ENCODE measurements at regions not wholly inside any gene's neighbourhood (a gene's known extent, or its start where the extent isn't known, plus 50 kb on each side); places are given as distances from the start of the nearest gene placed in this dataset.
"Not testable (repeated sequence)": the region's sequence is repeated elsewhere in the genome, so short reads cannot be mapped to it uniquely, and the experiment has no call there.

GRCh38 chr6:17218023-17218748, 63.0 kb upstream of the RBM24 start:
- Histone ChIP-seq H3K4me1 (ENCODE audit: insufficient read depth, low read length) (no peaks in the 10 kb centered on the region), H3K9ac (ENCODE audit: low read depth, low read length) (no peak overlapping the region), H3K36me3 (ENCODE audit: insufficient read depth, low read length) (no peaks in the 10 kb centered on the region), H3K9me3 (ENCODE audit: control insufficient read depth, insufficient read depth, low read length) (peaks cover 2% of the 10 kb centered on the region; the same call in 1 of the 2 replicates)

- H3K4me1 ChIP-seq (ENCODE audit: insufficient read depth, low read length): no peaks in the 10 kb centered on the region
- H3K9ac ChIP-seq (ENCODE audit: low read depth, low read length): no peak overlapping the region
- H3K36me3 ChIP-seq (ENCODE audit: insufficient read depth, low read length): no peaks in the 10 kb centered on the region
- peaks cover 2% of the 10 kb centered on the region; the same call in 1 of the 2 replicates for H3K9me3 ChIP-seq (ENCODE audit: control insufficient read depth, insufficient read depth, low read length)
These were observed 62.4 kb upstream of the RBM24 start for GRCh38 chr6:17218749-17219093.

- H3K4me1 ChIP-seq (ENCODE audit: insufficient read depth, low read length): no peaks in the 10 kb centered on the region
- peaks cover 2% of the 10 kb centered on the region; the same call in 1 of the 2 replicates for H3K9me3 ChIP-seq (ENCODE audit: control insufficient read depth, insufficient read depth, low read length)
- no peaks in the 10 kb centered on the region for H3K36me3 ChIP-seq (ENCODE audit: insufficient read depth, low read length)
- no peak overlapping the region for H3K9ac ChIP-seq (ENCODE audit: low read depth, low read length)
These were observed 62.1 kb upstream of the RBM24 start for GRCh38 chr6:17219098-17219497.

GRCh38 chr6:17220040-17220910, 60.9 kb upstream of the RBM24 start:
- no peaks in the 10 kb centered on the region for H3K4me1 ChIP-seq (ENCODE audit: insufficient read depth, low read length)
- H3K9ac ChIP-seq (ENCODE audit: low read depth, low read length): no peak overlapping the region
- H3K36me3 ChIP-seq (ENCODE audit: insufficient read depth, low read length): no peaks in the 10 kb centered on the region
- peaks cover 2% of the 10 kb centered on the region; the same call in 1 of the 2 replicates for H3K9me3 ChIP-seq (ENCODE audit: control insufficient read depth, insufficient read depth, low read length)

- no peaks in the 10 kb centered on the region for H3K36me3 ChIP-seq (ENCODE audit: insufficient read depth, low read length)
These were observed 57.1 kb upstream of the RBM24 start for GRCh38 chr6:17224056-17224455.

DNA sequence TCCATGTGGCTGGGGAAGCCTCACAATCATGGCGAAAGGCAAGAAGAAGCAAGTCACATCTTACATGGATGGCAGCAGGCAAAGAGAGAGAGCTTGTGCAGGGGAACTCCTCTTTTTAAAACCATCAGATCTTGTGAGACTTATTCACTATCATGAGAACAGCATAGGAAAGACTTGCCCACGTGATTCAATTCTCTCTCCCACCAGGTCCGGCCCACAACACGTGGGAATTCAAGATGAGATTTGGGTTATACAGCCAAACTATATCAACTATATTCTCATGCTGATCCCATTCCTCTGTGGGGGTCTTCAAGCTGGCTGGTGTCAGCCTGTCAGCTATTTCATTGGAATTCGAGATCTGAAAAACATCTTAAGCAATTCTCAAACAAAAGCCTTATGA, 56.7 kb upstream of the RBM24 start:
- H3K9me3 ChIP-seq (ENCODE audit: control insufficient read depth, insufficient read depth, low read length); H3K9ac ChIP-seq (ENCODE audit: low read depth, low read length); H3K4me1 ChIP-seq (ENCODE audit: insufficient read depth, low read length); H3K36me3 ChIP-seq (ENCODE audit: insufficient read depth, low read length): not testable (repeated sequence)

More at GRCh38 chr6:17224056-17224455, 57.1 kb upstream of the RBM24 start:
- H3K9ac ChIP-seq (ENCODE audit: low read depth, low read length): no peak overlapping the region
- no peaks in the 10 kb centered on the region; the same call in 1 of the 2 replicates for H3K9me3 ChIP-seq (ENCODE audit: control insufficient read depth, insufficient read depth, low read length)
- no peaks in the 10 kb centered on the region for H3K4me1 ChIP-seq (ENCODE audit: insufficient read depth, low read length)

- Histone ChIP-seq H3K9ac (ENCODE audit: low read depth, low read length) (no peak overlapping the region), H3K9me3 (ENCODE audit: control insufficient read depth, insufficient read depth, low read length) (no peaks in the 10 kb centered on the region; the same call in 1 of the 2 replicates), H3K36me3 (ENCODE audit: insufficient read depth, low read length) (no peaks in the 10 kb centered on the region), H3K4me1 (ENCODE audit: insufficient read depth, low read length) (no peaks in the 10 kb centered on the region)
These were observed 55.2 kb upstream of the RBM24 start for GRCh38 chr6:17225767-17226630.

- H3K4me1 ChIP-seq (ENCODE audit: insufficient read depth, low read length): no peaks in the 10 kb centered on the region
- H3K9me3 ChIP-seq (ENCODE audit: control insufficient read depth, insufficient read depth, low read length): no peaks in the 10 kb centered on the region; the same call in 1 of the 2 replicates
- H3K9ac ChIP-seq (ENCODE audit: low read depth, low read length): no peak overlapping the region
- H3K36me3 ChIP-seq (ENCODE audit: insufficient read depth, low read length): no peaks in the 10 kb centered on the region
These were observed 54.4 kb upstream of the RBM24 start for GRCh38 chr6:17226786-17227233.

DNA sequence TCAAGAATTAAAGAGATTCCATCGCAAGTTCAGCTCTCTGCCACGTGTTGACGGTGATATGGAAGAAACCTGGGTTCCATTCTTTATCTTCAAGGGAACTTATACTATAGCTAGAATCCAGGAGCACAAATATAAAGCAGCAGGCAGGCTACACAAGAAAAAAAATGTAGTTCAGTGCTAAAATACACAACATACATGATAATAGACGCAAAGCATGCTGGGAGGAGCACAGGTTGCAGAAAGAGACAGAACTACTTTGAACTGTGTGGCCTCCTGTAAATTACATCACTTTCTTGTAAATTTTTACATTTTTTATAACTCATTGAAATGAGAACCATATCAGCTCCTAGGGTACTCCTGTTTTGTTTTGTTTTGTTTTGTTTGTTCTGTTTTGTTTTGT, 53.8 kb upstream of the RBM24 start:
- Histone ChIP-seq H3K36me3 (ENCODE audit: insufficient read depth, low read length) (no peaks in the 10 kb centered on the region), H3K9ac (ENCODE audit: low read depth, low read length) (no peak overlapping the region), H3K9me3 (ENCODE audit: control insufficient read depth, insufficient read depth, low read length) (no peaks in the 10 kb centered on the region; the same call in 1 of the 2 replicates), H3K4me1 (ENCODE audit: insufficient read depth, low read length) (no peaks in the 10 kb centered on the region)
